ENCODE measurements at regions not wholly inside any gene's neighbourhood (a gene's known extent, or its start where the extent isn't known, plus 50 kb on each side); places are given as distances from the start of the nearest gene placed in this dataset.
"Not testable (repeated sequence)": the region's sequence is repeated elsewhere in the genome, so short reads cannot be mapped to it uniquely, and the experiment has no call there.

- H2AK5ac ChIP-seq (ENCODE audit: low read depth, low read length); H2BK120ac ChIP-seq (ENCODE audit: low read depth, low read length); ATAC-seq (ENCODE audit: low read depth); BruUV-seq (replicated peaks); H3K4me1 ChIP-seq (ENCODE audit: control insufficient read depth, insufficient read depth, low read length); dilution Hi-C loops (cut with HindIII; ENCODE audit: low sequenced_read_pairs, unreplicated experiment); intact Hi-C loops (cut with micrococcal nuclease); H4K5ac ChIP-seq (ENCODE audit: low read depth, low read length); CTCF ChIA-PET; H3K36me3 ChIP-seq (ENCODE audit: control insufficient read depth, insufficient read depth, low read length); H3K9me3 ChIP-seq (ENCODE audit: control insufficient read depth, insufficient read depth, low read length); H2BK5ac ChIP-seq (ENCODE audit: low read depth, low read length, poor library complexity, severe bottlenecking); H3K79me1 ChIP-seq (ENCODE audit: low read depth in 1 of 2, low read length in 2 of 2); H2BK15ac ChIP-seq (ENCODE audit: low read depth, low read length); H2BK20ac ChIP-seq (ENCODE audit: low read depth, low read length); H3K56ac ChIP-seq (ENCODE audit: extremely low read depth, insufficient read depth, low read length); H3K4me3 ChIP-seq (ENCODE audit: insufficient read depth, low read depth, low read length); H3K27ac ChIP-seq (ENCODE audit: insufficient read depth, low read length); H3K18ac ChIP-seq (ENCODE audit: low read depth, low read length); H4K20me1 ChIP-seq (ENCODE audit: insufficient read depth, low read length); H3K27me3 ChIP-seq (ENCODE audit: control insufficient read depth, insufficient read depth, low read length); DNase-seq; H4K8ac ChIP-seq (ENCODE audit: low read depth in 2 of 2, low read length in 2 of 2); H3K4ac ChIP-seq (ENCODE audit: low read depth, low read length); H3K9me1 ChIP-seq (ENCODE audit: insufficient read depth, low read length); H3K23ac ChIP-seq (ENCODE audit: low read depth, low read length); H3K4me2 ChIP-seq (ENCODE audit: low read depth, low read length); H3K9ac ChIP-seq (ENCODE audit: low read depth, low read length); in situ Hi-C loops (cut with MboI; ENCODE audit: low sequenced_read_pairs); H2AFZ ChIP-seq (replicated peaks; ENCODE audit: low read length, poor library complexity); H4K91ac ChIP-seq (ENCODE audit: insufficient read depth, low read depth, low read length); POLR2A ChIA-PET (ENCODE audit: unreplicated experiment); H2AK9ac ChIP-seq (replicated peaks; ENCODE audit: low read depth, low read length, poor library complexity); H3K14ac ChIP-seq (replicated peaks; ENCODE audit: low read depth, low read length): not testable (repeated sequence)
- WGBS, 2 experiments (ENCODE audit: extremely low coverage in 2 of 2, insufficient read length in 1 of 2), result no CpG with 5 or more reads among the region's 8 CpGs
Observed at GRCh38 chr7:73143993-73144392, 58.2 kb upstream of the SPDYE9 start.

DNA sequence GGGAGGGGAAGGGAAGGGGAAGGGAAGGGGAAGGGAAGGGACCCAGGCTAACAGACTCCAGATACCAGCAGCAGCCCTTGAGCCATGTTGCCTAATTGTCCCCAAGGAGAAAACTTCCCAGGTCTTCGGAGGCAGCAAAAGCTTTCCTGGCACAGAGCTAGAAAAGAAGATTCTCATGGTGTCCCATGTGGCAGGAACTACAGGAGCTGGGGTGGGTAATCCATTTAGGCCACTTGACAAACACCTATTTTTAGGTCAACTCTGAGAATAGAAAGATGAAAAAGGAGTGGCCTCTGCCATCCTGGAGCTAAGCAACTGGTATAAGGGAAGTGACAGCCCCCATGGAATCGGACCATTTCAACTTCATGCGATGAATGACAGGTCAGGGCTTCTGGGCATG, 52.1 kb upstream of the SPDYE9 start:
- H4K91ac ChIP-seq (ENCODE audit: insufficient read depth, low read depth, low read length); BruUV-seq (replicated peaks); H3K27me3 ChIP-seq (ENCODE audit: control insufficient read depth, insufficient read depth, low read length); H3K9ac ChIP-seq (ENCODE audit: low read depth, low read length); POLR2A ChIA-PET (ENCODE audit: unreplicated experiment); H2AFZ ChIP-seq (replicated peaks; ENCODE audit: low read length, poor library complexity); H3K9me1 ChIP-seq (ENCODE audit: insufficient read depth, low read length); ATAC-seq (ENCODE audit: low read depth); H3K79me1 ChIP-seq (ENCODE audit: low read depth in 1 of 2, low read length in 2 of 2); intact Hi-C loops (cut with micrococcal nuclease); H3K4me3 ChIP-seq (ENCODE audit: insufficient read depth, low read depth, low read length); H2BK5ac ChIP-seq (ENCODE audit: low read depth, low read length, poor library complexity, severe bottlenecking); H3K9me3 ChIP-seq (ENCODE audit: control insufficient read depth, insufficient read depth, low read length); H2BK20ac ChIP-seq (ENCODE audit: low read depth, low read length); H3K56ac ChIP-seq (ENCODE audit: extremely low read depth, insufficient read depth, low read length); H2BK120ac ChIP-seq (ENCODE audit: low read depth, low read length); H2BK15ac ChIP-seq (ENCODE audit: low read depth, low read length); H4K8ac ChIP-seq (ENCODE audit: low read depth in 2 of 2, low read length in 2 of 2); H3K14ac ChIP-seq (replicated peaks; ENCODE audit: low read depth, low read length); H2AK9ac ChIP-seq (replicated peaks; ENCODE audit: low read depth, low read length, poor library complexity); H2AK5ac ChIP-seq (ENCODE audit: low read depth, low read length); H3K36me3 ChIP-seq (ENCODE audit: control insufficient read depth, insufficient read depth, low read length); in situ Hi-C loops (cut with MboI; ENCODE audit: low sequenced_read_pairs); H3K18ac ChIP-seq (ENCODE audit: low read depth, low read length); H3K23ac ChIP-seq (ENCODE audit: low read depth, low read length); H4K20me1 ChIP-seq (ENCODE audit: insufficient read depth, low read length); dilution Hi-C loops (cut with HindIII; ENCODE audit: low sequenced_read_pairs, unreplicated experiment); H3K4me2 ChIP-seq (ENCODE audit: low read depth, low read length); H3K4ac ChIP-seq (ENCODE audit: low read depth, low read length); DNase-seq; CTCF ChIA-PET; H3K27ac ChIP-seq (ENCODE audit: insufficient read depth, low read length); H3K4me1 ChIP-seq (ENCODE audit: control insufficient read depth, insufficient read depth, low read length); H4K5ac ChIP-seq (ENCODE audit: low read depth, low read length): not testable (repeated sequence)
- WGBS, 2 experiments (ENCODE audit: extremely low coverage in 2 of 2, insufficient read length in 1 of 2), result no CpG with 5 or more reads among the region's 3 CpGs

All from IMR-90 (cell line).